ENCODE measurements at regions not wholly inside any gene's neighbourhood (a gene's known extent, or its start where the extent isn't known, plus 50 kb on each side); places are given as distances from the start of the nearest gene placed in this dataset.

DNA sequence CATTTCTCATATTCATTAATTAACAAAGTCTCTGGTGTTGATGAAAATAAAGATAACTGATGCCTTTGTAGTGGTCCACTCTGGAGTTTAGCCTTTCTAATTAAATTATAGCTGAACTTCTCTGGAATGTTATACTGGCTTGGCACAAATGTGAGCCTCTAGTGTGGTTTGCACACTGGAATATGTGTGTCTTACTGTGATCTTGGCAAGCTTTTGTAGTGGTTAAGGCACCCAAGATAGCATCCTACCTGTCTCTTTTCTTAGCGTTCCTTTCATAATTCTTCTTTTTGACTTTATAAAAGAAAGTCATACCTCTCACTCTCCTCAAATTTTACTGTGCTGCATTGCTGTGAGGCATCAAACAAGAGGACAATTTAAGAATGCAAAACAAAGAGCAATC, 107.4 kb downstream of the UTRN start:
- TF ChIP-seq, protein P1, sequence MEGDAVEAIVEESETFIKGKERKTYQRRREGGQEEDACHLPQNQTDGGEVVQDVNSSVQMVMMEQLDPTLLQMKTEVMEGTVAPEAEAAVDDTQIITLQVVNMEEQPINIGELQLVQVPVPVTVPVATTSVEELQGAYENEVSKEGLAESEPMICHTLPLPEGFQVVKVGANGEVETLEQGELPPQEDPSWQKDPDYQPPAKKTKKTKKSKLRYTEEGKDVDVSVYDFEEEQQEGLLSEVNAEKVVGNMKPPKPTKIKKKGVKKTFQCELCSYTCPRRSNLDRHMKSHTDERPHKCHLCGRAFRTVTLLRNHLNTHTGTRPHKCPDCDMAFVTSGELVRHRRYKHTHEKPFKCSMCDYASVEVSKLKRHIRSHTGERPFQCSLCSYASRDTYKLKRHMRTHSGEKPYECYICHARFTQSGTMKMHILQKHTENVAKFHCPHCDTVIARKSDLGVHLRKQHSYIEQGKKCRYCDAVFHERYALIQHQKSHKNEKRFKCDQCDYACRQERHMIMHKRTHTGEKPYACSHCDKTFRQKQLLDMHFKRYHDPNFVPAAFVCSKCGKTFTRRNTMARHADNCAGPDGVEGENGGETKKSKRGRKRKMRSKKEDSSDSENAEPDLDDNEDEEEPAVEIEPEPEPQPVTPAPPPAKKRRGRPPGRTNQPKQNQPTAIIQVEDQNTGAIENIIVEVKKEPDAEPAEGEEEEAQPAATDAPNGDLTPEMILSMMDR (IDR thresholded peaks at IDR 0.05; ENCODE audit: control extremely low read depth in 1 of 3, insufficient read depth in 1 of 3, low read depth in 1 of 3, low read length in 3 of 3): no peak
- TF ChIP-seq, protein P2, sequence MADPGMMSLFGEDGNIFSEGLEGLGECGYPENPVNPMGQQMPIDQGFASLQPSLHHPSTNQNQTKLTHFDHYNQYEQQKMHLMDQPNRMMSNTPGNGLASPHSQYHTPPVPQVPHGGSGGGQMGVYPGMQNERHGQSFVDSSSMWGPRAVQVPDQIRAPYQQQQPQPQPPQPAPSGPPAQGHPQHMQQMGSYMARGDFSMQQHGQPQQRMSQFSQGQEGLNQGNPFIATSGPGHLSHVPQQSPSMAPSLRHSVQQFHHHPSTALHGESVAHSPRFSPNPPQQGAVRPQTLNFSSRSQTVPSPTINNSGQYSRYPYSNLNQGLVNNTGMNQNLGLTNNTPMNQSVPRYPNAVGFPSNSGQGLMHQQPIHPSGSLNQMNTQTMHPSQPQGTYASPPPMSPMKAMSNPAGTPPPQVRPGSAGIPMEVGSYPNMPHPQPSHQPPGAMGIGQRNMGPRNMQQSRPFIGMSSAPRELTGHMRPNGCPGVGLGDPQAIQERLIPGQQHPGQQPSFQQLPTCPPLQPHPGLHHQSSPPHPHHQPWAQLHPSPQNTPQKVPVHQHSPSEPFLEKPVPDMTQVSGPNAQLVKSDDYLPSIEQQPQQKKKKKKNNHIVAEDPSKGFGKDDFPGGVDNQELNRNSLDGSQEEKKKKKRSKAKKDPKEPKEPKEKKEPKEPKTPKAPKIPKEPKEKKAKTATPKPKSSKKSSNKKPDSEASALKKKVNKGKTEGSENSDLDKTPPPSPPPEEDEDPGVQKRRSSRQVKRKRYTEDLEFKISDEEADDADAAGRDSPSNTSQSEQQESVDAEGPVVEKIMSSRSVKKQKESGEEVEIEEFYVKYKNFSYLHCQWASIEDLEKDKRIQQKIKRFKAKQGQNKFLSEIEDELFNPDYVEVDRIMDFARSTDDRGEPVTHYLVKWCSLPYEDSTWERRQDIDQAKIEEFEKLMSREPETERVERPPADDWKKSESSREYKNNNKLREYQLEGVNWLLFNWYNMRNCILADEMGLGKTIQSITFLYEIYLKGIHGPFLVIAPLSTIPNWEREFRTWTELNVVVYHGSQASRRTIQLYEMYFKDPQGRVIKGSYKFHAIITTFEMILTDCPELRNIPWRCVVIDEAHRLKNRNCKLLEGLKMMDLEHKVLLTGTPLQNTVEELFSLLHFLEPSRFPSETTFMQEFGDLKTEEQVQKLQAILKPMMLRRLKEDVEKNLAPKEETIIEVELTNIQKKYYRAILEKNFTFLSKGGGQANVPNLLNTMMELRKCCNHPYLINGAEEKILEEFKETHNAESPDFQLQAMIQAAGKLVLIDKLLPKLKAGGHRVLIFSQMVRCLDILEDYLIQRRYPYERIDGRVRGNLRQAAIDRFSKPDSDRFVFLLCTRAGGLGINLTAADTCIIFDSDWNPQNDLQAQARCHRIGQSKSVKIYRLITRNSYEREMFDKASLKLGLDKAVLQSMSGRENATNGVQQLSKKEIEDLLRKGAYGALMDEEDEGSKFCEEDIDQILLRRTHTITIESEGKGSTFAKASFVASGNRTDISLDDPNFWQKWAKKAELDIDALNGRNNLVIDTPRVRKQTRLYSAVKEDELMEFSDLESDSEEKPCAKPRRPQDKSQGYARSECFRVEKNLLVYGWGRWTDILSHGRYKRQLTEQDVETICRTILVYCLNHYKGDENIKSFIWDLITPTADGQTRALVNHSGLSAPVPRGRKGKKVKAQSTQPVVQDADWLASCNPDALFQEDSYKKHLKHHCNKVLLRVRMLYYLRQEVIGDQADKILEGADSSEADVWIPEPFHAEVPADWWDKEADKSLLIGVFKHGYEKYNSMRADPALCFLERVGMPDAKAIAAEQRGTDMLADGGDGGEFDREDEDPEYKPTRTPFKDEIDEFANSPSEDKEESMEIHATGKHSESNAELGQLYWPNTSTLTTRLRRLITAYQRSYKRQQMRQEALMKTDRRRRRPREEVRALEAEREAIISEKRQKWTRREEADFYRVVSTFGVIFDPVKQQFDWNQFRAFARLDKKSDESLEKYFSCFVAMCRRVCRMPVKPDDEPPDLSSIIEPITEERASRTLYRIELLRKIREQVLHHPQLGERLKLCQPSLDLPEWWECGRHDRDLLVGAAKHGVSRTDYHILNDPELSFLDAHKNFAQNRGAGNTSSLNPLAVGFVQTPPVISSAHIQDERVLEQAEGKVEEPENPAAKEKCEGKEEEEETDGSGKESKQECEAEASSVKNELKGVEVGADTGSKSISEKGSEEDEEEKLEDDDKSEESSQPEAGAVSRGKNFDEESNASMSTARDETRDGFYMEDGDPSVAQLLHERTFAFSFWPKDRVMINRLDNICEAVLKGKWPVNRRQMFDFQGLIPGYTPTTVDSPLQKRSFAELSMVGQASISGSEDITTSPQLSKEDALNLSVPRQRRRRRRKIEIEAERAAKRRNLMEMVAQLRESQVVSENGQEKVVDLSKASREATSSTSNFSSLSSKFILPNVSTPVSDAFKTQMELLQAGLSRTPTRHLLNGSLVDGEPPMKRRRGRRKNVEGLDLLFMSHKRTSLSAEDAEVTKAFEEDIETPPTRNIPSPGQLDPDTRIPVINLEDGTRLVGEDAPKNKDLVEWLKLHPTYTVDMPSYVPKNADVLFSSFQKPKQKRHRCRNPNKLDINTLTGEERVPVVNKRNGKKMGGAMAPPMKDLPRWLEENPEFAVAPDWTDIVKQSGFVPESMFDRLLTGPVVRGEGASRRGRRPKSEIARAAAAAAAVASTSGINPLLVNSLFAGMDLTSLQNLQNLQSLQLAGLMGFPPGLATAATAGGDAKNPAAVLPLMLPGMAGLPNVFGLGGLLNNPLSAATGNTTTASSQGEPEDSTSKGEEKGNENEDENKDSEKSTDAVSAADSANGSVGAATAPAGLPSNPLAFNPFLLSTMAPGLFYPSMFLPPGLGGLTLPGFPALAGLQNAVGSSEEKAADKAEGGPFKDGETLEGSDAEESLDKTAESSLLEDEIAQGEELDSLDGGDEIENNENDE (IDR thresholded peaks at IDR 0.05; ENCODE audit: insufficient replicate concordance, low read length): no peak
- TF ChIP-seq EP300 (IDR thresholded peaks at IDR 0.05; ENCODE audit: borderline replicate concordance in 1 of 2, low read depth in 2 of 2, low read length in 2 of 2) (no peak), ZNF274 (IDR thresholded peaks at IDR 0.05; ENCODE audit: borderline replicate concordance, extremely low read depth, low read length) (no peak), POLR2A (IDR thresholded peaks at IDR 0.05; ENCODE audit: control extremely low read depth in 1 of 2, low read depth in 2 of 2, low read length in 2 of 2) (no peak), POLR2AphosphoS5 (IDR thresholded peaks at IDR 0.05; ENCODE audit: low read depth, low read length) (no peak), CHD2 (IDR thresholded peaks at IDR 0.05; ENCODE audit: low read length) (no peak), CBX8 (IDR thresholded peaks at IDR 0.05; ENCODE audit: borderline replicate concordance, low read depth, low read length) (no peak), KDM1A (IDR thresholded peaks at IDR 0.05; ENCODE audit: borderline replicate concordance, low read length) (no peak), CREB1 (IDR thresholded peaks at IDR 0.05) (no peak)
- TF ChIP-seq, protein P3, sequence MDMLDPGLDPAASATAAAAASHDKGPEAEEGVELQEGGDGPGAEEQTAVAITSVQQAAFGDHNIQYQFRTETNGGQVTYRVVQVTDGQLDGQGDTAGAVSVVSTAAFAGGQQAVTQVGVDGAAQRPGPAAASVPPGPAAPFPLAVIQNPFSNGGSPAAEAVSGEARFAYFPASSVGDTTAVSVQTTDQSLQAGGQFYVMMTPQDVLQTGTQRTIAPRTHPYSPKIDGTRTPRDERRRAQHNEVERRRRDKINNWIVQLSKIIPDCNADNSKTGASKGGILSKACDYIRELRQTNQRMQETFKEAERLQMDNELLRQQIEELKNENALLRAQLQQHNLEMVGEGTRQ (IDR thresholded peaks at IDR 0.05; ENCODE audit: low read length): no peak

Data from H1 (cell line).